GM18861 (cell line): ENCODE measurements at regions not wholly inside any gene's neighbourhood (a gene's known extent, or its start where the extent isn't known, plus 50 kb on each side); places are given as distances from the start of the nearest gene placed in this dataset.

Source experiments
- ATAC-seq: cut with Tn5 transposase; IDR thresholded peaks from one replicate; pipeline ENCODE4 v1.9.1; 2021; ENCODE audit not compliant: unreplicated experiment

GRCh38 chr2:196344397-196344796 lies 173.0 kb upstream of the STK17B start:
- ATAC-seq = no peak

- ATAC-seq = no peak
Measured at GRCh38 chr2:196353717-196354116, 182.3 kb upstream of the STK17B start.

- ATAC-seq = no peak
Measured at GRCh38 chr2:196354186-196354585, 182.8 kb upstream of the STK17B start.

- ATAC-seq = no peak
Measured at GRCh38 chr2:196356332-196356731, 185.0 kb upstream of the STK17B start.

GRCh38 chr2:196360650-196361049 lies 189.3 kb upstream of the STK17B start:
- ATAC-seq = no peak

GRCh38 chr2:196361606-196362326 lies 190.4 kb upstream of the STK17B start:
- no peak for ATAC-seq

- no peak for ATAC-seq
Measured at GRCh38 chr2:196362973-196363549, 191.7 kb upstream of the STK17B start.

GRCh38 chr2:196365145-196365544 lies 193.8 kb upstream of the STK17B start:
- no peak for ATAC-seq

GRCh38 chr2:196365923-196366322 lies 194.5 kb upstream of the STK17B start:
- no peak for ATAC-seq

- no peak for ATAC-seq
Measured at GRCh38 chr2:196367633-196368032, 196.3 kb upstream of the STK17B start.

GRCh38 chr2:196368546-196369225 lies 197.3 kb upstream of the STK17B start:
- no peak for ATAC-seq

GRCh38 chr2:196369967-196370366 lies 198.6 kb upstream of the STK17B start:
- ATAC-seq = no peak

GRCh38 chr2:196370381-196370780 lies 199.0 kb upstream of the STK17B start:
- no peak for ATAC-seq

GRCh38 chr2:196372276-196372809 lies 201.0 kb upstream of the STK17B start:
- ATAC-seq = no peak

- no peak for ATAC-seq
Measured at GRCh38 chr2:196372811-196373664, 201.7 kb upstream of the STK17B start.

GRCh38 chr2:196376984-196377877 lies 205.9 kb upstream of the STK17B start:
- peak; percentile 56 for ATAC-seq

GRCh38 chr2:196379600-196379999 lies 208.2 kb upstream of the STK17B start:
- no peak for ATAC-seq

- no peak for ATAC-seq
Measured at GRCh38 chr2:196380098-196380497, 208.7 kb upstream of the STK17B start.

- ATAC-seq = no peak
Measured at GRCh38 chr2:196380575-196380974, 209.2 kb upstream of the STK17B start.

- ATAC-seq = no peak
Measured at GRCh38 chr2:196381464-196381863, 210.1 kb upstream of the STK17B start.
